ENCODE measurements at regions not wholly inside any gene's neighbourhood (a gene's known extent, or its start where the extent isn't known, plus 50 kb on each side); places are given as distances from the start of the nearest gene placed in this dataset.
"Not testable (repeated sequence)": the region's sequence is repeated elsewhere in the genome, so short reads cannot be mapped to it uniquely, and the experiment has no call there.

GRCh38 chr10:105609451-105609850 is 968.4 kb downstream of the SORCS3 start:
- no peak for DNase-seq

- no peak for DNase-seq
Measured at GRCh38 chr10:105605918-105606317, 964.8 kb downstream of the SORCS3 start.

- no peak for DNase-seq
Measured at GRCh38 chr10:105605104-105605503, 964.0 kb downstream of the SORCS3 start.

DNA sequence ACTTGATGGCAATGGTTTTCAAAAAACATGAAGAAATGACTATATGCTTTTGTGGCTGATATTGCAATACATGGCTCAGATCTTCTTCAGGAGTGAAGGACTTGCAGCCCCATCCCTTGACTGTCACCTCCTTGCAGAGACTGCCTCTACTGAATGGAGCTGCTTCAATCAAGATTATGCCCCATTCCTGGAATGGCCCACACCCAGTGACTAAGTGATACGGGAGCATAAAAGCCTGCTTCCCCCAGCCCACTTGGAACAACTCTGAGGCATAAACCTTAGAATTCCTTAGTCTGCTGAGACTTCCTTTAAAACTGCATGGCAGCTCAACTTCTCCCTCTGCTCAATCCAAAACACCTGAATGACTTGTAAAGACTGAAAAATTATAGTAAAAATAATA is 957.1 kb downstream of the SORCS3 start:
- DNase-seq, result no peak

GRCh38 chr10:105597312-105597711 is 956.2 kb downstream of the SORCS3 start:
- DNase-seq, result no peak

GRCh38 chr10:105596749-105597148 is 955.7 kb downstream of the SORCS3 start:
- no peak for DNase-seq

GRCh38 chr10:105594296-105594695 is 953.2 kb downstream of the SORCS3 start:
- no peak for DNase-seq

DNA sequence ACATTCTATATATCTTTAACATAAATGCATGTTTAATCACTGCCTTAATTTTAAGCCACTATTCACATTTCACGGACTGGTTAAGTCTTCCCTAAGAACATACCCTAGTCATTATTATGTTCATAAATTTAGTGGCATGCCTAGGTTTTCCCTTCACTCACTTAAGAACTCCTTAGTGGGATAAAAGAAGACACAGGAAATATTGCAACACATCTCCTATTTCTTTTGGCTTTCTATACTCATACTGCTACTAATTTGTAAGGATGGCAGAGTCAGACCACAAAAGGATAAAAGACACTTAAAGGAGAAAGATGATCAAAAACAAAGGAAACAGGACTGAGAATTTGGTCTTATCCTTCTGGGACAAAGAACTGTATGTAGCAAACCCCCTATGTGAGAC is 951.4 kb downstream of the SORCS3 start:
- no peak for DNase-seq

DNA sequence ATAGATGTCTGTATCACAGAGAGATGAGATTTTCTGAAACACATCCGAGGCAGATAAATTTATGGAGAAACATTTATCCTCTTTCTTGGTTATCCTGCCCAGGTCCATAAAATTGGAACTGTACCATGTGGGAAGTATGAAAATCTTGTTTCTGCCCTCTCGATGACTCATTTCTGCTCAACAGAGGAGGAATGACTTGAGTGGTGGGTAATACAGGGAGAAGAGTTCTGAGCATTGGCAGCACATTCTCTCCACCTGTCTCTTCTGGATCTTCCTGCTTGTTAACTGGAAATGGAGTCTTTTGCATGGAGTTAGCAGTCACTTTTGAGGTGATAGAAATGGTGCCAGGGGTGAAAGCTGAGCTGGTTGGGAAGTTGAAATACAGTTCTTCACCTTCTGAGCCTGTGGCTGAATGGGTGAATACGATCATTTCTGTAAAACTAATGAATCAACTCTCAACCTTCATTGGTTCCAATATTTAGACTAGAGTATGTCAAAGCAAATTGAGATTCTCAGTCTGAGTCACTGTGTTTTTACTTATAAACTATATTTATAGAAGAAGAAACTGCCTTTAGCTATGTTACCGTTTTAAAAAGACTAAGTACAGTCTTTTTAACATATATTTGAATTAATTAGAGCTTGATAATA is 945.5 kb downstream of the SORCS3 start:
- peak in 1 of 2 experiments; percentile 2 for DNase-seq

DNA sequence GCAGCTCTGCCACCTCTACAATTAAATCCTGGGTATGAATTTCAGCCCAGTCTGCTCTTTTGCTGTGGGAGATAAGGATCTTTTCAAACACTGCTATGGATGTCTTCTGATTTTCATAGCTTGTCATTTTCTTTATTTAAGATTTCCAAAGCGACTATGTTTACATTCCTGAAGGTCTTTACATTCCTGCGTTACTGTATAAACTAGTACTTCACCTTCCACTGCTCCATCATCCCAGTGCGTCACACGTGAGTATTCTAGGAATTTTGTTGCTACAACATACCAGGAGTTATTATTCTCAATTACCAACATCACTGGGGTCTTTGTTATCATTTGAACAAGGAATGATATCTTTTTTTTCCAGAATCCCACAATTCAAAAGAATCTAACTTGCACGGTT is 944.7 kb downstream of the SORCS3 start:
- no peak for DNase-seq

- no peak for DNase-seq
Measured at GRCh38 chr10:105585171-105585570, 944.1 kb downstream of the SORCS3 start.

DNA sequence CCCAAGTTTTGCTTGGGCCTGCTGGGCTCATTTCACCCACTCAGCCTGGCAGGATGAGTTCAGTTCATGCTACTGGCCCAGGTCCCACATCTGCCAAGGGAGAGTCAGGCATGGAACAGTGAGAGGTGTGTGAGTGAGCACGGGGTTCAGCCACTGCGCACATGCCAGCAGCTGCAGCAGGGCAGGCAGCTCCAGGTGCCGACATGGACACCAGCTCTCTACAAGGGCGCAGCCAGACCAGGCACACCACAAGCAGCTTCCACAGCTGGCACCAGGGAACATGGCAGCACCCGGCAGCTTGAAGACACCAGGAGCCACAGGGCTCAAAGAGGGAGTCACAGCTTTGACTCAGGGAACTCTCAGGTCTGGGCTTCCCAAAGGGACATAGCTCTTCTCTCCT is 938.0 kb downstream of the SORCS3 start:
- DNase-seq, result no peak

- DNase-seq, result peak in 1 of 2 experiments; percentile 9
Measured at GRCh38 chr10:105577865-105578607, 936.9 kb downstream of the SORCS3 start.

DNA sequence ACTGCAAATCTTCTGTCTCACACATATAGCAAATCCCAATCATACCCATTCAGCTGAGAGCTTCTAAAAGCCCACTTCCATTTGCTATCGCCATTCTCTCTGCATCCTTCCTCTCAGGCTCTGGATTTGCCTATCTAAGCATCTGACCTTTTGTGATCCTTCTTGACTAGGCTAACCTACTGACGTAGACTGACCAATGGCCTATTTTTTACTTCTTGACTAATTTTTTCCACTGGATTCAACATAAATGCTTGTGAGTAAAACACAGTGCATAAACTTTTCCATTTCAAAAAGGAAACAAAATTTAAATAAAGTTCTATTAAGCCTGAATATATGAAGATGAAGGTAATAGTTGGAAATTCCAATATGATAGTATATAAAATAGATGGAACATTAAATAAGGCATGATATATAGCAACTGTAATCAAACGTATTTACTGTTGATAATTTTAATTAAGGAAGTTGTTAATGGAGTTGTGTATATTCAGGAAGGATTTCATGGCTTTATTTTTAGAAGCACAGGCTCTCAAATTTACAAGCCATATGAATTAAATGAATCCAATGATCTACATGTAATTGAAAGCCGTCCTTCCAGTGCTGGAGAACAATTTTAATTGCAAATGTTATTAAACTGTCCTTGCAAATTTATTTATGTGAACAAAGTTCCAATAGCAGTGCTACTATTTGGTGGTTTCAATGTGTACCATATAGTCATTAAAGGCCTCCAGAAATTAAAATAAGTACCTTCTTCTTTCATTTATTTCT is 918.4 kb downstream of the SORCS3 start:
- DNase-seq, result no peak

DNA sequence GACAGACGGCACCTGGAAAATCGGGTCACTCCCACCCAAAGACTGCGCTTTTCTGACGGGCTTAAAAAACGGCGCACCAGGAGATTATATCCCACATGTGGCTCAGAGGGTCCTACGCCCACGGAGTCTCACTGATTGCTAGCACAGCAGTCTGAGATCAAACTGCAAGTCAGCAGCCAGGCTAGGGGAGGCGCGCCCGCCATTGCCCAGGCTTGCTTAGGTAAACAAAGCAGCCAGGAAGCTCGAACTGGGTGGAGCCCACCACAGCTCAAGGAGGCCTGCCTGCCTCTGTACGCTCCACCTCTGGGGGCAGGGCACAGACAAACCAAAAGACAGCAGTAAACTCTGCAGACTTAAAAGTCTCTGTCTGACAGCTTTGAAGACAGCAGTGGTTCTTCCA is 909.4 kb downstream of the SORCS3 start:
- DNase-seq, result not testable (repeated sequence)

- DNase-seq, result no peak
Measured at GRCh38 chr10:105549731-105550130, 908.6 kb downstream of the SORCS3 start.

GRCh38 chr10:105545101-105545500 is 904.0 kb downstream of the SORCS3 start:
- DNase-seq, result no peak

GRCh38 chr10:105540381-105540780 is 899.3 kb downstream of the SORCS3 start:
- no peak for DNase-seq

GRCh38 chr10:105538874-105539273 is 897.8 kb downstream of the SORCS3 start:
- no peak for DNase-seq

DNA sequence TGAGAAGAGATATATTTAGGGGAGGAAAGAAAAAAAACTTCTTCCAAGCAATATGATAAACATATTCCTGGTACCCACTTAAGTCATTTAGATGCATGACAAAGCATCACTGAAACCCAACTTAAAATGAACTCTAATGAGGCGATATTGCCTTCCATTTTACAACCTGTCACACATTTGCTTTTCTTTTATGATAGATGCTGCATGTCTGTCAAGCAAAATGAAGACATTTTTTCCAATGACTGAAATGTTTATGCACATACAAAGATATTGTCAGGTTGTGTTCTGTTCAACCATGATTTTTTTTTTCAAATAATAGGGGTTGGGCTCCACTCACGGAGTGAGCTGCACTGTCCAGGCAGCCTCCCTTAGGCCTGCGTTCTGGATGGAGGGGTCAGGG is 894.4 kb downstream of the SORCS3 start:
- DNase-seq, result no peak

DNA sequence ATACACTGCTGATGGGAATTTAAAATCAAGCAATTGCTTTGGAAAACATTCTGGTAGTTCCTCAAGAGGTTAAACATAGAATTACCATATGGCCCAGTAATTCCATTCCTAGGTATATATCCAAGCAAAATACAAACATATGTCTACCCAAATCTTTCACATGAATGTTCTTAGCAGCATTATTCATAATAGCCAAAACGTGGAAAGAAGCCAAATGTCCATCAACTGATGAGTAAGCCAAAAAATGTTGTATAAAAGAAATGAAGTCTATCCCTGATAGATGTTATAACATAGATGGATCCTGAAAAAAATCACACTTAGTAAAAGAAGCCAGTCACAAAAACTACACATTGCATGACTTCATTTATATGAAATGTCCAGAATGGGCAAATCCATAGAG is 893.0 kb downstream of the SORCS3 start:
- DNase-seq, result peak in 1 of 2 experiments; percentile 53

DNA sequence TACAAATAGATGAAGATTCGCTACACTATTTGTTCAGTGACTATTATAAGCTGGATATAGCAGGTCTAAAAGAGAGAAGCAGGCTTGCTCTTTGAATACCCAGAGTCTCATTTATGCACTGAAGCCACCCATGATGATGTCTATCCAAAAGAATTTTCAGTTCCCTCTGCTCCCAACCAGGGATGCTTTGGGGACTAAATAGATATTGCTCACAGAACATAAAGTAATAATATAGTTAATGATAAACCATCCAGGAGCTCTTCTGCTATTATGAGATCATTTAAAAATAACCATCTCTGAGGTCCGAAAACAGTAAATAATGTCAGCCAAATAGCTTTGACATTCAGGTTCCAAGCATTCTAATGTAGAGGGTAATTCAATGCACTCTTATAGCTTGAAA is 875.4 kb downstream of the SORCS3 start:
- no peak for DNase-seq

- peak in 1 of 2 experiments; percentile 54 for DNase-seq
Measured at GRCh38 chr10:105514106-105514505, 873.0 kb downstream of the SORCS3 start.

- DNase-seq, result no peak
Measured at GRCh38 chr10:105509517-105509916, 868.4 kb downstream of the SORCS3 start.

Measured in NCI-H446 (cell line).